ENCODE measurements at regions not wholly inside any gene's neighbourhood (a gene's known extent, or its start where the extent isn't known, plus 50 kb on each side); places are given as distances from the start of the nearest gene placed in this dataset.

GRCh38 chrX:113422323-113422722 lies 581.7 kb upstream of the AMOT start:
- TF ChIP-seq POLR2A (IDR thresholded peaks at IDR 0.05) = no peak
- no peak for TF ChIP-seq CTCF (IDR thresholded peaks at IDR 0.05)
